Spinal cord (tissue), 9 donors: ENCODE measurements at regions not wholly inside any gene's neighbourhood (a gene's known extent, or its start where the extent isn't known, plus 50 kb on each side); places are given as distances from the start of the nearest gene placed in this dataset.

Source experiments
- DNase-seq, 6 donors: peaks; one replicate each; pipeline versions ENCODE4 v3.0.0 to v3.0.0-alpha.2; 2013 to 2015; ENCODE audit warnings: low spot score in 6 of 6, low read depth in 4 of 6
- H3K27ac ChIP-seq: one replicate; pipeline ENCODE4 v1.5.1; 2013; ENCODE audit warnings: low read depth, low read length, control low read depth
- H3K27me3 ChIP-seq: one replicate; pipeline ENCODE4 v1.6.1; 2013; ENCODE audit warnings: low read length; ENCODE audit not compliant: control insufficient read depth, insufficient read depth
- H3K36me3 ChIP-seq: one replicate; pipeline ENCODE4 v1.6.1; 2013; ENCODE audit warnings: low read length; ENCODE audit not compliant: control insufficient read depth, insufficient read depth
- H3K4me1 ChIP-seq: one replicate; pipeline ENCODE4 v1.6.1; 2013; ENCODE audit warnings: low read length; ENCODE audit not compliant: control insufficient read depth, insufficient read depth
- H3K4me3 ChIP-seq: one replicate; pipeline ENCODE4 v1.5.1; 2013; ENCODE audit warnings: low read depth, low read length, control low read depth
- H3K9me3 ChIP-seq: one replicate; pipeline ENCODE4 v1.6.1; 2013; ENCODE audit warnings: low read length; ENCODE audit not compliant: control insufficient read depth, insufficient read depth
- WGBS: methylation state at CpG from one replicate; pipeline ENCODE4 v1.1.5; 2013; ENCODE audit warnings: missing lambda C conversion rate; ENCODE audit not compliant: insufficient coverage; 5-methylcytosine and 5-hydroxymethylcytosine counted together
- donor health status: healthy.

DNA sequence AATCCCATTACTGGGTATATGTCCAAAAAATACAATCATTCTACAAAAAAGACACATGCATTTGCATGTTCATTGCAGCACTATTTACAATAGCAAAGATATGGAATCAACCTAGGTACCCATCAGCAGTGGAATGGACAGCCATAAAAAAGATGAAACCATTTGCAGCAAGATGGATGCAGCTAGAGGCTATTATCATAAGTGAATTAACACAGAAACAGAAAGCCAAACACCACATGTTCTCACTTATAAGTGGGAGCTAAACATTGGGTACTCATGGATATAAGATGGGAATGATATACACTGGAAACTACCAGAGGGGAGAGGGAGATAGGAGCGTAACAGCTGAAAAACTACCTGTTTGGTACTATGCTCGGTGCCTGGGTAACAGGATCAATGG is 154.0 kb downstream of the TMEM26 start:
- H3K27ac ChIP-seq: no peak overlapping the region
- H3K27me3 ChIP-seq: no peaks in the 10 kb centered on the region
- H3K9me3 ChIP-seq: no peaks in the 10 kb centered on the region
- WGBS: no CpG with 5 or more reads among the region's 2 CpGs
- H3K4me3 ChIP-seq: no peak overlapping the region
- no peak for DNase-seq
- no peaks in the 10 kb centered on the region for H3K36me3 ChIP-seq
- no peaks in the 10 kb centered on the region for H3K4me1 ChIP-seq

DNA sequence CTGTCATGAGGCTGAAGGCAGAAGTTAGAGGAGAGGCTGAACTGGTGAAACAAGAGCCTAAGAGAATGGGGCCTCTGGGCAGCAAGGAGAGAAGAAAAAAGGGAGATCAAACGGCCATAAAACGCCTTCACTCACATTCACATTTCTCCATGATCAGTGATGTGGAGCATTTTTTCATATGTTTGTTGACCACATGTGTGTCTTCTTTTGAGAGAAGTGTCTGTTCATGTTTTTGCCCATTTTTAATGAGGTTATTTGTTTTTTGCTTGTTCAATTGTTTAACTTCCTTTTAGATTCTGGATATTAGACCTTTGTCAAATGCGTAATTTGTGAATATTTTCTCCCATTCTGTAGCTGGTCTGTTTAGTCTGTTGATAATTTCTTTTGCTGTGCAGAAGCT is 155.0 kb downstream of the TMEM26 start:
- DNase-seq: no peak
- Histone ChIP-seq H3K36me3 (no peaks in the 10 kb centered on the region), H3K4me1 (no peaks in the 10 kb centered on the region), H3K9me3 (no peaks in the 10 kb centered on the region), H3K4me3 (no peak overlapping the region), H3K27me3 (no peaks in the 10 kb centered on the region), H3K27ac (no peak overlapping the region)
- WGBS: 100% methylated on average over 1 of the region's 3 CpGs

DNA sequence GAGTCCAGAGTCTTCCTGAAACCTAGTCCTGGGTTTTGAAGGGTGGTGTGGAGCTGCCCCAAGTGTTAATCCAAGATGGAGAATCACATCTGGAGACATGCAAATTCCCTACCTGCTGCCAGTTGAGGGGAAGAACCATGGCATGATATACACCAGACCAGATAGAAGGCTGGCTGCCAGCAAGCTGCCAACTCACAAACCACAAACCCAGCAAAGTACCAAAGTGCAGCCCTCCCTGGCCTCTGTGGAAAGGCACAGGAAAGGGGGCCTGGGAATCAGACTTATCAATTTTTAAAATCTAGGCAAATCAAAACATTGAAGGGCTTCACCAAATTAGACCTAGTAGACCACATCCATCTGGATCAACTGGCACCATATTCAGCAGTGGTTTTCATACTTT is 157.0 kb downstream of the TMEM26 start:
- Histone ChIP-seq H3K27me3 (no peaks in the 10 kb centered on the region), H3K36me3 (no peaks in the 10 kb centered on the region), H3K9me3 (no peaks in the 10 kb centered on the region), H3K27ac (no peak overlapping the region), H3K4me1 (no peaks in the 10 kb centered on the region), H3K4me3 (no peak overlapping the region)
- DNase-seq: no peak

DNA sequence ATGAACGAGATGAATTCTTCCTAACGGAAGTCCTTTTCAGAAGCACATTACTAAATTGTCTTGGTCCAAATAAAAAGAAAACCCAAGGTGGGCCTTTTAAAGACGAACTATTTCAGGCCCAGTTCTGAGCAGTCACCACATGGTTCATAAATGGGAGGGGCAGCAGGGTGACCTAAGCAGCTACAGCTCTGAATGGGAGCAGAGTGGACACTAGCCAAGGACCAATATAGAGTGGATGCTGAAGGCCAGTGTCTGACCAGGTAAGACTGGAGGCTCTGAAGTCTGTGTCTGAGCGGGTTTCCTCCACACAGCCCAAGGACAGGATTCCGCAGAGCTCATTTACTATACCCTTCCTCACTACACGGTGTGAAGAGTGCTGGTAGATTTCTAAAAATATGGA is 159.1 kb downstream of the TMEM26 start:
- no peak overlapping the region for H3K4me3 ChIP-seq
- no peak overlapping the region for H3K27ac ChIP-seq
- DNase-seq: peak in 1 of 6 donors; percentile 8
- 77% methylated on average over 1 of the region's 6 CpGs for WGBS
- no peaks in the 10 kb centered on the region for H3K4me1 ChIP-seq
- no peaks in the 10 kb centered on the region for H3K27me3 ChIP-seq
- no peaks in the 10 kb centered on the region for H3K36me3 ChIP-seq
- no peaks in the 10 kb centered on the region for H3K9me3 ChIP-seq

DNA sequence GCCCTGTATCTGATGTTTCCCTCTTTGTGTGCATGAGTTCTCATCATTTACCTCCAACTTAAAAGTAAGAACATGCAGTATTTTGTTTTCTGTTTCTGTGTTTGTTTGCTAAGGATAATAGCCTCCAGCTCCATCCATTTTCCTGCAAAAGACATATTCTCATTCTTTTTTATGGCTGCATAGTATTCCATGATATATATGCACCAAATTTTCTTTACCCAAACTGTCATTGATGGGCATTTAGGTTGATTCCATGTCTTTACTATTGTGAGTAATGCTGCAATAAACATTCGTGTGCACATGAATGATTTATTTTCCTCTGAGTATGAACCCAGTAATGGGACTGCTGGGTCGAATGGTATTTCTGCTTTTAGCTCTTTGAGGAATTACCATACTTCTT is 163.4 kb downstream of the TMEM26 start:
- no peak overlapping the region for H3K4me3 ChIP-seq
- no CpG with 5 or more reads among the region's 2 CpGs for WGBS
- H3K9me3 ChIP-seq: no peaks in the 10 kb centered on the region
- no peak overlapping the region for H3K27ac ChIP-seq
- DNase-seq: no peak
- H3K4me1 ChIP-seq: no peaks in the 10 kb centered on the region
- no peaks in the 10 kb centered on the region for H3K36me3 ChIP-seq
- no peaks in the 10 kb centered on the region for H3K27me3 ChIP-seq

DNA sequence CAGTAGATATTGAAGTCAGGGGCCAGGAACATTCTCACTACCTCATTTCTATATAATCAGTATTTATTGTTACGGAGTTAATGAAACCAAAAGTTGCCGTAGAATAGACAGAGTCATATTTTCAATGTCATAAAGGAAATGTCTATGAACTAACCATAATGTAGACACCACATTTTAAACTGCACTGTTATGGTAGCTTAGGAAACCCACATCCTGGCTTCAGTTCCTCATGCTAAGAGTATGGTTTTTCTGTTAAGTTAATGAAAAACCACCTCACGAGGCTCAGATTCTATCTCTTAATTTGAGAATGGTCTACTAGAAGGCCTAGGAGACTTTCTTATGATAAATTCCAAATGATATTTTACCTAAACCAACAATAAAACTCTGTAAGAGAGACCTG is 166.5 kb downstream of the TMEM26 start:
- H3K36me3 ChIP-seq: no peaks in the 10 kb centered on the region
- H3K9me3 ChIP-seq: no peaks in the 10 kb centered on the region
- H3K27ac ChIP-seq: no peak overlapping the region
- H3K27me3 ChIP-seq: no peaks in the 10 kb centered on the region
- DNase-seq: no peak
- no CpG with 5 or more reads among the region's 3 CpGs for WGBS
- no peak overlapping the region for H3K4me3 ChIP-seq
- no peaks in the 10 kb centered on the region for H3K4me1 ChIP-seq

DNA sequence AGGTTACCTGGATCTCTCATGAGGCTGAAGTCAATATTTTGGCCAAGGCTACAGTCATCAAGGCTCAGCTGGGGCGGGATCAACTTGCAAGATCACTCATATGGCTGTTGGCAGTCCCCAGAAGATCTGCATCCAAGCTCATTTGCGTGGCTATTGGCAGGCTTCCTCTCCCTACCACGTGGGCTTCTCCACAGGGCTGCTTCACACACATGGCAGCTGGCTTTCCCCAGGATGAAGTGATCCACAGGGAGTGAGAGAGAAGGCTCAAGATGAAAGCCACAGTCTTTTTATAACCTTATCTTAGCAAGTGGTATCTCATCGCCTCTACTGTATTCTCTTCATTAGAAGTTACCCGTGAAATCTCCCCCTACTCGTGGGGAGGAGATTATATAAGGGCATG is 167.4 kb downstream of the TMEM26 start:
- Histone ChIP-seq H3K9me3 (no peaks in the 10 kb centered on the region), H3K36me3 (no peaks in the 10 kb centered on the region), H3K27me3 (no peaks in the 10 kb centered on the region), H3K27ac (no peak overlapping the region), H3K4me3 (no peak overlapping the region), H3K4me1 (no peaks in the 10 kb centered on the region)
- peak in 1 of 6 donors; percentile 26 for DNase-seq
- WGBS: 0% methylated on average over 1 of the region's 6 CpGs

DNA sequence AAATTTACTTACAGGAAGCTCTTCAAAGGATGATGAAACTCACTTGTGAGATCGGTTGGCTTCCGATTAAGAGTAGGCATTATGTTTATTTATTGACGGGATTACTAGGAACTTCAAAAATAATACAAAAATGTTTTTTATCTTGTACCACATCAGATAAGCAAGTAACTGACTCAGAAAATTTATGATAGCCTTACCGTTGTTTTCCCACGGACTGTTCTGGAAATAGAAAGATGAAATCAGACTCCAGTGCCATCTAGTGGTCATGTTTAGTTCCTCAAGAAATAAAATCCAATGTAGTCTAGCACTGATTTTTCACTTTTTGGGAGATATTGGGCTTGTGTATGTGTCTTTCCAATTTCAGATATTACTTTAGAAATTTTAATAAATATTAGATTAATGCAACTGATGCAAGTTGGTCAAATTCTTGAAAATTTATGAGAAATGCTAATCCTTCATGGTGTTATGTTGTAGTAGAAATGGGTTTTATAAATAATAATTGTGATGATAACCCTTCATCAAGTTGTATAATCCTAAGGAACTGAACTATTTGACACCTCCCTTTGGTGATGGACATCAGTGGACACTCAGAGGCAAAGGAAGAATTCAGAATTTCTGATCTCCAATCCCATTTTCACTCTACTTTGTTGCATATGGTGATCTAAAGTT is 168.8 kb downstream of the TMEM26 start:
- Histone ChIP-seq H3K4me1 (no peaks in the 10 kb centered on the region), H3K27me3 (no peaks in the 10 kb centered on the region), H3K27ac (no peak overlapping the region), H3K4me3 (no peak overlapping the region), H3K9me3 (no peaks in the 10 kb centered on the region), H3K36me3 (no peaks in the 10 kb centered on the region)
- no CpG with 5 or more reads among the region's 5 CpGs for WGBS
- peak; percentile 38 to 93 (median 58) for DNase-seq

DNA sequence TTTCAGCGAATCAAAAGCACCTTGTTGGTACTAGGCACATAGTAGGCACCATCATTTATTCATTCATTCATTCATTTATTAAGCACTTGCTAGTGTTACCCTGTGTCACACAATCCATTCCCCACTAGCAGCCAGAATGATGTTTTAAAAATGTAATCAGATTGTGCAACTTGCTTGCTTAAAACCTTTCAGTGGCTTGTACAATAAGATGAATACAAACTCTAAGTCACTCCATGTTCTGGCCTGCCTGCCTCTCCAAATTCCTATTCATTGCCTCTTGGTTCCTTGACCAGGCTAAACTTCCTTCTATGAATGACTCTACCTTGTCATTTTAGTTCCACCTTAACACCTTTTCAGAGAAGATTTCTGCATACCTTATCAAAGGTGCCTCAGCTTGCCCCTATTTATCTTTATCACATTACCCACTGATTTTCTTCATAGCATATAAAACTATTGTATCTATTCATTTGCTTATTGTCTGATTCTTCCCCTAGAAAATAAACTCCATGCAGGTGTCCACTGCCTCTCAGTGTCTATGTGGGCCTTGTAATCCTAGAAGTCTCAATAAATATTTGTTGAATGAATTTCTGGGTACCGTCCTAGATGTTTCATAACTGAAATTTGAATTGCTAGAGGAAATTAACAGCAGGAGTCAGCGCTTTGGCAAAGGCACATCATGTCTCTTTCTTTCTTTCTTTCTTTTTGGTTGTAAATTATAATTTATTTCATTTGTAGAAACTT is 169.5 kb downstream of the TMEM26 start:
- H3K36me3 ChIP-seq: no peaks in the 10 kb centered on the region
- H3K4me3 ChIP-seq: no peak overlapping the region
- no CpG with 5 or more reads among the region's 3 CpGs for WGBS
- no peak for DNase-seq
- H3K9me3 ChIP-seq: no peaks in the 10 kb centered on the region
- H3K27me3 ChIP-seq: no peaks in the 10 kb centered on the region
- no peak overlapping the region for H3K27ac ChIP-seq
- H3K4me1 ChIP-seq: no peaks in the 10 kb centered on the region

DNA sequence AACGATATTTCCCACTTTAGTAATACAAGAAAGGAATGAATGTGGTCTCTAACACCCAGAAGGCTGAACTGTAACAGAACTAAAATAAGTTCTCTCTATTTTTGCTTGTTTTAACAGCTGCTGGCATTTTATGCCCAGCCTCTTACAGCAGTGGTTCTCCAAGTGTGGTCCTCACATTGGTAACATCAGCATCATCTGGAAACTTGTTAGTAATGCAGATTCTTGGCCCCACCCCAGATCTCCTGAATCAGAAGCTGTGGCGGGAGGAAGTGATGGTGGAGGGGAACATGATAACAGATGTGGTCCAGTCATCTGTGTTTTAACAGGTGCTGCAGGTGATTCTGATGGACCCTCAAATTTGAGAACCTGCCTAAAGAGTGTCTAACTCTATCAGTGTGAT is 170.1 kb downstream of the TMEM26 start:
- Histone ChIP-seq H3K9me3 (no peaks in the 10 kb centered on the region), H3K4me3 (no peak overlapping the region), H3K27me3 (no peaks in the 10 kb centered on the region), H3K36me3 (no peaks in the 10 kb centered on the region), H3K27ac (no peak overlapping the region), H3K4me1 (no peaks in the 10 kb centered on the region)
- no CpG with 5 or more reads among the region's 2 CpGs for WGBS
- no peak for DNase-seq
